ENCODE measurements at regions not wholly inside any gene's neighbourhood (a gene's known extent, or its start where the extent isn't known, plus 50 kb on each side); places are given as distances from the start of the nearest gene placed in this dataset.

GRCh38 chr7:123352973-123353372 is 153.2 kb upstream of the SLC13A1 start:
- WGBS, 2 donors = 69 to 70% methylated on average over 2 of the region's 2 CpGs
- Histone ChIP-seq H3K4me1 (no peaks in the 10 kb centered on the region), H3K36me3 (no peaks in the 10 kb centered on the region), H3K4me3 (no peak overlapping the region), H3K9me3 (no peaks in the 10 kb centered on the region), H3K27me3 (no peaks in the 10 kb centered on the region), H3K27ac (no peak overlapping the region)
- ATAC-seq (ENCODE audit: low FRiP score in 2 of 2) (no peak), DNase-seq (no peak)
- TF ChIP-seq POLR2A (IDR thresholded peaks at IDR 0.05) (no peak), POLR2AphosphoS5 (IDR thresholded peaks at IDR 0.05) (no peak), EP300 (IDR thresholded peaks at IDR 0.05) (no peak), CTCF (IDR thresholded peaks at IDR 0.05) (no peak)

GRCh38 chr7:123351516-123352505 is 152.0 kb upstream of the SLC13A1 start:
- TF ChIP-seq CTCF (IDR thresholded peaks at IDR 0.05) (no peak), EP300 (IDR thresholded peaks at IDR 0.05) (no peak), POLR2AphosphoS5 (IDR thresholded peaks at IDR 0.05) (no peak), POLR2A (IDR thresholded peaks at IDR 0.05) (no peak)
- 87% methylated on average over 7 of the region's 7 CpGs for WGBS, 2 donors
- Histone ChIP-seq H3K4me1 (no peaks in the 10 kb centered on the region), H3K27me3 (no peaks in the 10 kb centered on the region), H3K9me3 (no peaks in the 10 kb centered on the region), H3K4me3 (no peak overlapping the region), H3K36me3 (no peaks in the 10 kb centered on the region), H3K27ac (no peak overlapping the region)
- ATAC-seq (ENCODE audit: low FRiP score in 2 of 2) (no peak), DNase-seq (no peak)

- WGBS, 2 donors = 83 to 94% methylated on average over 3 of the region's 3 CpGs
- no peaks in the 10 kb centered on the region for H3K4me1 ChIP-seq
- no peaks in the 10 kb centered on the region for H3K27me3 ChIP-seq
- TF ChIP-seq POLR2A (IDR thresholded peaks at IDR 0.05) = no peak
- no peaks in the 10 kb centered on the region for H3K36me3 ChIP-seq
- no peaks in the 10 kb centered on the region for H3K9me3 ChIP-seq
- ATAC-seq (ENCODE audit: low FRiP score in 2 of 2) = no peak
- DNase-seq = no peak
- no peak overlapping the region for H3K27ac ChIP-seq
- no peak overlapping the region for H3K4me3 ChIP-seq
Observed at GRCh38 chr7:123351027-123351426, 151.3 kb upstream of the SLC13A1 start.

GRCh38 chr7:123348690-123349089 is 148.9 kb upstream of the SLC13A1 start:
- ATAC-seq (ENCODE audit: low FRiP score in 2 of 2) (no peak), DNase-seq (no peak)
- Histone ChIP-seq H3K9me3 (no peaks in the 10 kb centered on the region), H3K27me3 (no peaks in the 10 kb centered on the region), H3K4me1 (no peaks in the 10 kb centered on the region), H3K4me3 (no peak overlapping the region), H3K27ac (no peak overlapping the region), H3K36me3 (no peaks in the 10 kb centered on the region)
- no peak for TF ChIP-seq CTCF (IDR thresholded peaks at IDR 0.05)
- TF ChIP-seq EP300 (IDR thresholded peaks at IDR 0.05) = no peak
- TF ChIP-seq POLR2A (IDR thresholded peaks at IDR 0.05) = no peak
- no peak for TF ChIP-seq POLR2AphosphoS5 (IDR thresholded peaks at IDR 0.05)
- 55 to 63% methylated on average over 1 of the region's 1 CpG for WGBS, 2 donors

- ATAC-seq (ENCODE audit: low FRiP score in 2 of 2) (no peak), DNase-seq (no peak)
- Histone ChIP-seq H3K27me3 (no peaks in the 10 kb centered on the region), H3K4me3 (no peak overlapping the region), H3K27ac (no peak overlapping the region), H3K36me3 (no peaks in the 10 kb centered on the region), H3K4me1 (no peaks in the 10 kb centered on the region), H3K9me3 (no peaks in the 10 kb centered on the region)
- TF ChIP-seq POLR2A (IDR thresholded peaks at IDR 0.05) (no peak), CTCF (IDR thresholded peaks at IDR 0.05) (no peak), POLR2AphosphoS5 (IDR thresholded peaks at IDR 0.05) (no peak), EP300 (IDR thresholded peaks at IDR 0.05) (no peak)
Observed at GRCh38 chr7:123346766-123347165, 147.0 kb upstream of the SLC13A1 start.

Data from upper lobe of left lung (tissue), 6 donors.